ENCODE measurements at regions not wholly inside any gene's neighbourhood (a gene's known extent, or its start where the extent isn't known, plus 50 kb on each side); places are given as distances from the start of the nearest gene placed in this dataset.
"Not testable (repeated sequence)": the region's sequence is repeated elsewhere in the genome, so short reads cannot be mapped to it uniquely, and the experiment has no call there.

DNA sequence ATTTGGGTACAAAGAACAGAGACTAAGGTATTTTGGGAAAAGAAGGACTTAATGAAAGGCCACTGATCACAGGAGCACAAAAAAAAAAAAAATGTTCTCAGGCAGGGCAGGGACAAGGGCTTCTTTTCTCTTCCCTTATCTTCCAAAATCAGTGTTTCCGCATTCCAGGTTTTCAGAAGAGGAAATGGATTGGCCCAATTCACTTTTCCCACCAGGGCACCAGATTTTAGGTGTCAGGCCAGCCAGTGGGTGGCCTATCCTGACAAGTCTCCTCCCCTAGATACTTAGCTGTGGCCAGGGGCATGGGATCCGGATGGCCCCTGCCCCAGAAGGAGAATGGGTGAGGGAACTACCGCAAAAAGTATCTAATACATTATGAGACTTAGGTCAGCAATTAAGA, 88.9 kb upstream of the WAC start:
- DNase-seq (ENCODE audit: low read depth), result no peak

DNA sequence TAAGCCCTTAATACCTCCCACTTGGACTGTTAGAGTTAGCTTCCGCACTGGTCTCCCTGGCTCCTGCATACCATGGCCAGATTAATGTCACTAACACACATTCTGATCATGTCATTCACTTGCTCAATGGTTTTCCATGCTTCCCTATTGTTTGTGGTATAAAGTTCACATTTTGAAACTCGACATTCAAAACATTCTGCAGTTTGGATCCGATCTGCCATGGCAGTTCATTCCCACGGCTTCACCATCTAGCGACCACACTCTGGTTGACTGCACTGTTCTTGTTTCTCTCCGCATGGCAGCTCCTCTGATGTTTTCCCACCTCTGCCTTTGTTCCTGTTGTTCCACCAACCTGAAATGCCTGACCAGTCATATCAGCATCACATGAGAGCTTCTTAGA, 87.4 kb upstream of the WAC start:
- DNase-seq (ENCODE audit: low read depth), result no peak

DNA sequence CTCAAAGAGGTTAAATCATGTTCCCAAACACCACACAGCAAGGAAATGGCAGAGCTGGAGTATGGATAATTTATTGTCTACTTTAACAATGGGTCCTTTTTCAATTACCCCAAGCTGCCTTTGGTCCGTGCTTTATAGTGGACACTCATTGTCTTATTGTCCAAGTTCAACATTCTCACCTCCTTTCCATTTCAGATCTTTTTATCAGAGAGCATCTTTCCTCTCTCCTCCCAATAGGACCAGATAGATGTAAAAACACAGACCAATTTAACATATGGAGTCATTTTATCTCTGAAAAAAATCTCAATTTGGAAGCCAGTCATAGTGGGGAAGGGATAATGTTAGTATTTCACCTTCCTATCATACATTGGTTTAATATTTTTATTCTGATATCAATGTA, 83.5 kb upstream of the WAC start:
- no peak for DNase-seq (ENCODE audit: low read depth)

DNA sequence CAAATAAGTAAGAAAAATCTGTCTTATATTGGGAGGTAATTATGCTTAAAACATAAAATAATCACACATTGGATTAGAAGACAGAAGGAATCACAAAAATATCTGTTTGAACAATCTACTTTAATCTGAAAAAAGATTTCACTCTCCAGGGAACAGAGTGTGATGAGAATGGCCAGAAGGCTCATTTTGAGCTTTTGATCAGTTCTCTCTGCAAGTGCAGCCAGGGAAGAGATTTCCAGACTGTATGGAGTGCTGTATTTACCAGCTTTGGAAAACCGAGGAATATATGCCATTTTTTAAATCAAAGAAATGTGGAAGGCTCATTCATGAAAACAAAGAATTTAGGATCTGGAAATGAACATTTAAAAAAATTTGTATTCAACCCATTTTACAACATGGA, 83.0 kb upstream of the WAC start:
- DNase-seq (ENCODE audit: low read depth), result no peak

DNA sequence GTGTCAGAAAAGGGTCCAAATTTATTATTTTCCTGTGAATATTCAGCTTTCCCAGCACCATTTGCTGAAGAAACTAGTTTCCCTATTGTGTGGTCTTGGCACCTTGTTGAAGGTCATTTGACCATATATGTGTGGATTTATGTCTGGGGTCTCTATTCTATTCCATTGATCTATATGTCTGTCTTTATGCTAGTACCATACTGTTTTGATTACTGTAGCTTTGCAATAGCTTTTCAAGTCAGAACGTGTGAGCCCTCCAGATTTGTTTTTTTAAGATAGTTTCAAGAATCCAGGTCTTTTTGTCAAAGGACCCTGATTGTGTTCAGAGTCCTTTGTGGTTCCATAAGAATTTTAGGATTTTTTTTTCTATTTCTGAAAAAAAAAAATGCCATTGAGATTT, 79.0 kb upstream of the WAC start:
- DNase-seq (ENCODE audit: low read depth), result no peak

DNA sequence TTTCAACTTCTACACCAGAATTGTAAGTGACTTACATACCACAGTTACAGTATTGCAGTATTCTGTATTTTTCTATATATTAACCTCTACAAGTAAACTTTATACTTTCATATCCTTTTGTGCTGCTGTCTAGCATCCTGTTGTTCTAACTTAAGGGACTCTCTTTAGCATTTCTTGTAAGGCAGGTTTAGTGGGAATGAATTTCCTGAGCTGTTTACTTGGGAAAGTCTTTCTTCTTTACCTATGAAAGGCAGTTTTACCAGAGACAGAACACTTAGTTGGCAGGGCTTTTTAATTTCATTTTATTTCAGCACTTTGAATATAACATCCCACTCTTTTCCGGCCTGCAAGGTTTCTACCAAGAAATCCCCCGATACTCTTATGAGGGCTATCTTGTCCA, 75.8 kb upstream of the WAC start:
- DNase-seq (ENCODE audit: low read depth), result no peak

DNA sequence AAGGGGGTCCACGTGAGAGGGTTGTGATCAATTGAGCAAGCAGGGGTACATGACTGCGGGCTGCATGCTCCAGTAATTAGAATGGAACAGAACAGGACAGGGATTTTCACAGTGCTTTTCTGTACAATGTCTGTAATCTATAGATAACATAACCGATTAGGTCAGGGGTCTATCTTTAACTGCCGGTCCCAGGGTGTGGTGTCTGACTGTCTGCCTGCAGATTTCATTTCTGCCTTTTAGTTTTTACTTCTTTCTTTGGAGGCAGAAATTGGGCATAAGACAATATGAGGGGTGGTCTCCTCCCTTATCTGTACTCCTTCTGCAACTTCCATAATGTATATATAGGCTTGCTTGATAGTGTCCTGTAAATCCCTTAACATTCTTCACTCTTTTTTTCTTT, 75.0 kb upstream of the WAC start:
- DNase-seq (ENCODE audit: low read depth), result not testable (repeated sequence)

DNA sequence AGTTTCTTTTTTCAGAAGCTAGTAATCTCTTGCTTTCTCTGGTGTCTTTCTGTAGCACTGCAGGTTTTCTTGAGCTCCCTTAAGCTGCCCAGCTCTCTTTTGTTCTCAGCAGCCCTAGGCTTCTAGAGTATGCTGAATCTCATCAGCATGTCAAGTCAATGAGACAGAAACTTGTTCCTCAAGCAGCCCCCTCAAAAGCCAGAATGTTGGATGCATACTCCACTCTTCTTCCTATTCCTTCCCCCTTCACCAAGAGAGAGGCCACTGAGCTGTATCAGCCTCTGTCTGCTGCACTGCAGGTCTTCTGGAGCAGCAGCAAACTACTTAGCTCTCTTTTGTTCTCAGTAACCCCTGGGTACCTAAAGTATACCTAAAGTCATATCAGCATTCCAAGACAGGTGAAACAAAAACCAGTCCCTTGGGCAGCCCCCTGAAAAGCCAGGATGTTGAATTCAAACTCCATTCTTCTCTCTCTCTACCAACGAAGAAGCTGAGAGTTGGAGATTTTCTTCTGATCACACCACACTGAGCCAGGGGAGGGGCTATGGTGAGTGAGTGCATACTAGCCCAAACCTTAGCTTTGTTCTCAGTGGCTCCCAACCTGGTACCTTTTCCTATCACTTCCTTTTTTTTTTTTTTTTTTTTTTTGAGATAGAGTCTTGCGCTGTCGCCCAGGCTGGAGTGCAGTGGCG, 73.3 kb upstream of the WAC start:
- DNase-seq (ENCODE audit: low read depth), result no peak

DNA sequence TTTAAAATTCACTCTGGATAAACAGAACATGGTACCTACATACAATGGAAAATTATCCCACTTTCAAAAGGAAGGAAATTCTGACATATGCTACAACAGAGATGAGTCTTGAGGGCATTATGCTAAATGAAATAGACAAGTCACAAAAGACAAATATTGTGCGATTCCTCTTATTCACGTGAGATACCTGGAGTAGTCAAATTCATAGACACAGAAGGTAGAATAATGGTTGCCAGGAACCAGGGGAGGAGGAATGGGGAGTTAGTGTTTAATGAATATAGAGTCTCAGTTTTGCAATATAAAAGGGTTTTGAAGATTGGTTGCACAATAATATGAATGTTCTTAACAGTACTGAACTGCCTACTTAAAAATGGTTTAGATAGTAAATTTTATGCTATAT, 69.8 kb upstream of the WAC start:
- DNase-seq (ENCODE audit: low read depth), result no peak

DNA sequence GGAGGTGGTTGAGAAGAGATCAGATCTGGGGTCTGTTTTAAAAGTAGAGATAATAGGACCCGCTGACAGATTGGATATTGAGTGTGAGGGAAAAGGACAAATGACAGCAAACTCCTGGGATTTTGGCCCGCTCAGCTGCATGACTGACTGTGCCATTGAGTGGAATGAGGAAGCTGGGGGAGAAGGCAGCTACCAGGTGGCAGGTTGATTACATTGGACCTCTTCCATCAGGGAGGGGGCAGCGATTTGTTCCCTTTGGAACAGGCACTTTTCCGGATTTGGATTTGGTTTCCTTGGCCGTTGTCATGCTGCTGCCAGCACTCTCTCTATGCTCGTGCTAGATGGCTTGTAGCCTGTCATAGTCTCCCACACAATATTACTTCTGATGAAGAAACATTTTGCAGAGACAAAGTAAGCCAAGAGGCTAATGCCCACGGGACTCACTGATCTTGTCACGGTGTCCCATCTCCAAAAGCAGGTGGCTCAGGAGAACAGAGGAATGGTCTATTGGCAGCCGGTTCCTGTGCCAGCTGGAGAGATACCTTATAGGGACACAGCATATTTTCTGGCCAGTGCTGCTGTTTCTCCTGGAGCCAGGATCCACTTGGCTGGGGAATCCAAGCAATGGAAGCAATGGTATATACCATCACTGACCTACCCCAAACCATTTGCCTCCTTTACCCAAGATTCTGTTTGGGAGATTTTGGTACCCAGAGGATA, 69.1 kb upstream of the WAC start:
- no peak for DNase-seq (ENCODE audit: low read depth)

DNA sequence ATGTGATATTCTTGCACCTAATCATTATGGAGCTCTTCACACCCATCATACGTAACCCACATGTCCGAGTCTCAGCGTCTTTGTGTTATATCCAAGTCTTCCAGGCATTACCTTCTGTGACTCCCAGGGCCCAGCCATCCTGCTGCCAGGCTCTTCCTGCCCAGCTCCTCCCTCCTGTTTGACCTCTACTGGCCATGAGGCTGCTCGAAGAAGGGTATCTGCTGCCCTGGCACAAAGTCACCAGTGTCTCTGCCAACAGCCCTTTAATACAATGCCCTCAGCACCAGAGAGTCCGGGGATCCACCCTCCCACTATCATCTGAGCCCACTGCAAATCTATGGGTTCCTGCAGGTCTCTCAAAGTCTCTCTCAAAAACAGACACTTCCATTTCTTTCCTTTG, 65.3 kb upstream of the WAC start:
- no peak for DNase-seq (ENCODE audit: low read depth)

DNA sequence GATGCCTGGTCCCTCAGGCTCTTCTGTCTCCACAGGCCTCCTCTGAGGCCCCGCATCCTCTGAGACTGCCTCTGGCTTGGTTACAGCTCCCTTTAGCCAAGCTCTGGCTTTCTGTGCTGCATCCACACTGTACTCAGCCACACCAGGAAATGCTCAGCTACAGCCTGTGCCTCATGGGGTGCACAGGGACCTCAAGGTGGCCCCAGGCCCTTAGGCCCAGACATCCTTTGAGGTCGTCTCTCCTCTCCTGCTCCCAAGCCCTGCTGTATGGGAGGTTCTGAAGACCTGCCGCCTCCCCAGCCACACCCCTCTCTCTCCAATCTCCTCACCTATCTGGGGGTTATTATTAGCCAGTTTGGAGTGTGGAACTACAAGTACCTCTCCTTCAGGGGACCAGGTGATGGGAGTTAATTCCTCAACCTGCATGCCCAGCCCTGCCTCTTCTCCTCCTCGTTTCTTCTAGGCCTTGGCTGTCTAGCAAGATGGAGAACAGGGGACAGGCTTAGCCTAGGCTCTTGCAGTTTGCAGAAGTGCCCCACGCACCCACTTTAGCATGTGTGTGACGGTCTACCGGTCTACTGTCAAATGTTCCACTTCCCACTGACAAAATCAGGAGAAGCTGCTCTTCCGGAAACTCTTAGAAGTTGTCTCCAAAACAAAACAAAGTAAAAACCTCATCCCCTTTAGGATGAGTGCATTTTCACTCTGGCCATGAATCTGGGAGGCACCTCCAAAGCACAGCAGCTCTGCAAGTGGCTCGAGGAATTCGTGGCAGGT, 64.0 kb upstream of the WAC start:
- no peak for DNase-seq (ENCODE audit: low read depth)

DNA sequence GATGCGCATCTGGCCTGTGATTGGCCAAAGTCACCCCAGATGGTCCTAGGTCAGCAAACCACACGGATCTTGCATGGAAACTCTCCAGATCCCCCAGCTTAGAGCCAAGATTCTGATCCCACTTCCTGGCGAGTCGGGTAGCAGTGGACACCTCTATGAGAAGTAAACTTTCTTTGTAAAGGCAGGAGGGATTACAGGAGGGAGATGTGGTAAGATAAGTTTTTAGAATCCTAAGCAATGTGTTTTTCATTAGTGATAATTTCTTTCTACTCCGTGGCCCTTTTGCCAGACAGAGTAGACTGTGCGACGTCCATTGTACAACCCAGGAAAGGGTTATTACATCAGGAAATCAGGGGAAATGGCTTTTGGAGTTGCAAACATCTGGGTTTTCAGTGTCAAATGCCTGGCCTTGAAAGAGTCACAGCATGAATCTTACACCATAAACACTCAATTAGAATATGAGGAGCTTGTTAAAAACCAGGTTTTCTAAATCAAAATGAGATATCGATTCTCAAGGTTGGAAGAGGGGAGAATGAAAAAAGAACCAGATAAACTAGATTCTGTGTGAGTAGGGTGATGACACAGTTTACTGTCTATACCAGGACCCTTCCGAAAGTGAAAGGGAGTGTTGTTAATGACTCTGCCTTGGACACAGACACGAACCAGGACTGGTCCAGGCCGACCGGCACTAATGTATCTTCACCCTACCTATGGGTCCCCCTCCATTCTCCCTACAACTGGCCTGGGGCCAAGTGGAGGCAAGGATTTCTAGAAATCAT, 61.9 kb upstream of the WAC start:
- no peak for DNase-seq (ENCODE audit: low read depth)

DNA sequence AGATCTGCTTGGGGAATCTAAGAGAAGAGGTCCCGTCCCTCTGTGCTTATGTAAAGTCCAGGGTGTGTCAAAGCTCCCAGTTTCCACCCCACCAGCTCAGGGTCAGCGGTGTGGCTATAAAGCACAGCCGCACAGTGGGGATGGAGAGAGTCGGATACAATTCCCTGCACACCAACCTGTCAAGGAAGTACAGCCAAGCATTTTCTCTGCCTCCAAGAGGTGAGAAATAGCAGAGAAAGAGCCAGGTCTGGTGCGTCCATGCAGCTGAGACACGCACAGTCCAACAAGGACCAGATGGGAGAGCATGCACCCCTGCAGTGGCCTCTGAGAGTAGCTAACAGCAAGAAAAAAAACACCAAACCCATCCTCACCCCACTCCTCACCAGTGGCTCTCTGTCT, 61.3 kb upstream of the WAC start:
- no peak for DNase-seq (ENCODE audit: low read depth)

DNA sequence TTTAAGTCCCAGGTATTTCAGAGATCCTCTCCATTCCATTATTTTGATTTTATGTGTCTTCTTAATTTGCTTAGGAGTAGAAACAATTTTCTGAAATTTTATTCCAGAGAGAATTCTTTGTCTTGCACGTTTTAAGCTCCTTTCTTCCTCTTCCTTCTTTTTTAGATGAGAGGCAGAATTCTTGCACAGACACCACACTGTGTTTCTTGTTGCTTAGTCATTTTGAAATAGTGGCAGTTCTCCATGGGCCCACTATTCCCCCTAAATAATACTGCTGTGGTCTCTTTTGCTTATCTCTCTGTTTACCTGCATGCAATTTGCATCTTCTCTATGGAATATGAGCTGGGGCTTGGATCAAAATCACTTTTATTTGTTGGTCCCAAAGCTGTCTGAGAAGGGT, 54.3 kb upstream of the WAC start:
- no peak for DNase-seq (ENCODE audit: low read depth)

DNA sequence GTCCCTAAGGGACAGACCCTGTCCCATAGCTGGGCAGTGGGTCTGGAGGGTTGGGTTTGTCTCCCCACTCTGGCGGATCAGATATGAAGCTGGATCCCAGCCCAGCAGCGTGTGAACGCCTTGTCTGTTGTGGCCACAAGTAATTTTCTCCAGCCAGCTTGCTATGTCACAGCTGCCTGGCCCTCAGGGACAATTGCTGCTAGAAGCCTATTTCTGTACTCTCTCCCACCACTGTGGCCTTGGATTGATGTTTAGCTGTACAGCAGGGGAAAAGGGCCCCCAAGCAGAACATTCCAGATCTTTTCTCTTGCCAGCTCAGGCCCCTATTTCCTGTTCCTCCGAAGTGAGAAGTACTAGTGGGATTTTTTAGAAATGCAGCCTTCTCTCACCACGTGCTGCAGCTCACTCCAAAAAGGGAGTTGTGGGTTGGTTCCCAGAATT, 53.5 kb upstream of the WAC start:
- peak; percentile 51 for DNase-seq (ENCODE audit: low read depth)

DNA sequence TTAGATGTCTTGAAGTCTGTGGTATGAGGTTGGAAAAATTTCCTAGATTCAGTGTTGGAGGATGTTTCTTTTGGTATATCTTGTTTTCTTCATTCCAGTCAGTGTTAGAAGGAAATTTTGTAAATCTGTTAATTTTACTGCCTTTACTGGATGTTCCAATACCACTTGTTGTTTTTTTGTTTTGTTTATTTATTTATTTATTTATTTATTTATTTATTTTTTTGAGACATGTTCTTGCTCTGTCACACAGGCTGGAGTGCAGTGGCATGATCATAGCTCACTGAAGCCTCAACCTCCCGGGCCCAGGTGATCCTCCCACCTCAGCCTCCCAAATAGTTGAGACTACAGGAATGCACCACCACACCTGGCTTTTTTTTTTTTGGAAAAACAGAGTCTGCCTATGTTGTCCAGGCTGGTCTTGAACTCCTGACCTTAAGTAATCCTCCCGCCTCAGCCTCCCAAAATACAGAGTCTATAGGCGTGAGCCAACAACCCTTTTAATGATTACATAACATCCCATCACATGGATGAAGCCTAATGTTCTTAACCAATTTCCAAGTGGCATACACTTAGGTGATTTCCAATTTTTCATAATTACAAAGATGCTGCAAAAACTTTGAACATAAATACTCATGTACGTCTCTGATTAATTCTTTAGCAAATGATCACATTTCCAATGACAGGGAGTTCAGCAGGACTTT, 52.8 kb upstream of the WAC start:
- no peak for DNase-seq (ENCODE audit: low read depth)

DNA sequence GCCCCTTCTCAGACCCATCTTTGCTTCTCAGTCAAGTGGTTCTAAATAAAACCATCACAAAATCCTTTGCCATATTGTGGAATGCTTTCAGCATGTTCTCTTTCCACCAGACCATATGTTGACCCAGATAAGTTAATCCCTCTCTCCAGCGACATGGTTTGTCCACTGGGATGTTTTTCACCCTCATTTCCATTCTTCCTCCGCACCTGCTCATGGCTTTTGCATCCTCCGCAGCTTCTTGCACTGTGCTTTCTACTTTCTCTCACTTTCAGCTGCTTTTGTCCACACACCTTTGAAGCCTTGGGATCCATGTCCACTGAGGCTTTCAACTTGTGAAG, 52.3 kb upstream of the WAC start:
- DNase-seq (ENCODE audit: low read depth), result no peak

DNA sequence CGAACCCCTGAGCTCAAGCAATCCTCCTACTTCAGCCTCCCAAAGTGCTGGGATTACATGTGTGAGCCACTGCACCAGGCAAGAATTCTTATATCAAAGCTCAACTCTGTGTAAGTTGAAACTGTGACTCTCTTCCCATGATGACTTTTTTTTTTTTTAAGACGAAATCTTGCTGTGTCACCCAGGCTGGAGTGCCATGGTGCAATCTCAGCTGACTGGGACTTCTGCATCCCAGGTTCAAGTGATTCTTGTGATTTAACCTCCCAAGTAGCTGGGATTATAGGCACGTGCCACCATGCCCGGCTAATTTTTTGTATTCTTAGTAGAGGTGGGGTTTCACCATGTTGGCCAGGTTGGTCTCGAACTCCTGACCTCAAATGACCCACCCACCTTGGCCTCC, 51.6 kb upstream of the WAC start:
- DNase-seq (ENCODE audit: low read depth), result not testable (repeated sequence)

DNA sequence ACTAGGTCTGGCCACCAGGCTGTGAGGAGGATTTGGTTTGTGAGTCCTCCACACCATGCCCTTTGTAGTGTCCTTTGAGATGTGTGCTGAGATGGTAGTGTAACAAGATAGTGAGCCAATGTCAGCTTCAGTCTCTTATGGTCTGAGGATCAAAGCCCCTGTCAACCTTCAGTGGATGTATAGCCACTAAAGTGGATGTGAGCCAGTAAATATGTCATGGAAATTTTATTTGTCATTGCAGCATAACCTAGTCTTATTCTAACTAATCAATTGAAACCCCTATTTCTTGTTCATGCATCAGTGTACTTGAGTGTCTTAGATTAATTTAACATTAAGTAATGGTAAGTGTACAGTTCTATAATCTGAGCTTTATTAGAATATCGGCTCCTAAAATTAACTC, 51.0 kb upstream of the WAC start:
- no peak for DNase-seq (ENCODE audit: low read depth)

Data from forelimb muscle (tissue), 1 donor.